PC-3 (cell line): ENCODE measurements at regions not wholly inside any gene's neighbourhood (a gene's known extent, or its start where the extent isn't known, plus 50 kb on each side); places are given as distances from the start of the nearest gene placed in this dataset.

Source experiments
- CTCF ChIP-seq: fragments of 300-600 bp; sonication (generic); conservative IDR thresholded peaks from 2 replicates; pipeline ENCODE4 v1.5.1; 2017; ENCODE audit warnings: antibody characterized with exemption, low read depth, mild to moderate bottlenecking, low read length
- EZH2 ChIP-seq: fragments of 300-600 bp; sonication (generic); IDR thresholded peaks from one replicate; pipeline ENCODE4 v1.6.1; 2017; ENCODE audit warnings: antibody characterized with exemption, mild to moderate bottlenecking, low read length; ENCODE audit not compliant: unreplicated experiment

GRCh38 chr3:139735191-139735590 is 57.4 kb upstream of the NMNAT3 start:
- no peak for TF ChIP-seq EZH2
- no peak for TF ChIP-seq CTCF
